ENCODE measurements at regions not wholly inside any gene's neighbourhood (a gene's known extent, or its start where the extent isn't known, plus 50 kb on each side); places are given as distances from the start of the nearest gene placed in this dataset.

DNA sequence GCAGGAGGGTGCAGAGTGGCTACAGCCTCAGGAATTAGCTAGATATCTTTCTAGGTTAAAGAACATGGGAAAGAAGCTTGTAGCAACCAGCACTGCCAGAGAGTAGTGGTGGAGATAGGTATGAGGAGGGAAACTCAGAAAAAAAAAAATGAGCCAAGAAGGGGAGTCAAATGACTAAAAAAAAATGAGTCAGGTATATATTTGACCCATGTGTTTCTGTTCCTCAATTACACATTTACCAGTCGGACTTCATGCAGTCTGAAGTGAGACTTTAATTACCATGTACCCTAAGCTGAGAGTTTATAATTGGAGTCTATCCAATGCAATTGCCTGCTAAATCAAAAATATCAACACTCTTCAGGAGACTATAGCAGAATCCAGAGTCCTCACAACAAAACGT is 964.6 kb downstream of the HACE1 start:
- dilution Hi-C loops (cut with MboI; ENCODE audit: extremely low pct_ligation_motif_present, low sequenced_read_pairs): no loop called here

More for the DNA sequence above, 964.6 kb downstream of the HACE1 start:
- ChIA-PET CTCF (interaction anchor here (0.7 kb wide), 1 partner anchor 13 kb away, joined by 3 read pairs; no protein-coding TSS in a partner anchor), POLR2A (no interaction called here)
- no peak overlapping the region for H3K27ac ChIP-seq (ENCODE audit: insufficient read depth, low read depth, low read length)
- H3K4me2 ChIP-seq (ENCODE audit: insufficient read depth, low read length): no peak overlapping the region
- H3K27me3 ChIP-seq (ENCODE audit: control insufficient read depth in 2 of 2, insufficient read depth in 2 of 2, low read length in 2 of 2): no peaks in the 10 kb centered on the region
- H2AFZ ChIP-seq (ENCODE audit: low read depth, low read length): no peak overlapping the region
- H3K9me3 ChIP-seq (replicated peaks; ENCODE audit: control insufficient read depth, insufficient read depth, low read length): no peaks in the 10 kb centered on the region
- no peaks in the 10 kb centered on the region for H3K79me2 ChIP-seq (ENCODE audit: control insufficient read depth, insufficient read depth, low read length)
- no peak overlapping the region for H3K9ac ChIP-seq (replicated peaks; ENCODE audit: extremely low read depth, insufficient read depth, low read length)
- no peak overlapping the region for H3K4me3 ChIP-seq (replicated peaks in 1 of 3; ENCODE audit: insufficient read depth in 1 of 3, low read depth in 1 of 3, low read length in 3 of 3)
- H3K36me3 ChIP-seq (ENCODE audit: control insufficient read depth in 2 of 2, extremely low read depth in 1 of 2, insufficient read depth in 2 of 2, low read length in 2 of 2): no peaks in the 10 kb centered on the region
- no TSS peak for BruUV-seq (replicated peaks)
- DNase-seq (ENCODE audit: low read depth, low spot score) (no peak), FAIRE-seq (no peak)
- intact Hi-C loops (cut with micrococcal nuclease): no loop called here
- H3K9me1 ChIP-seq (replicated peaks; ENCODE audit: control insufficient read depth, extremely low read depth, insufficient read depth, low read length): no peaks in the 10 kb centered on the region
- TF ChIP-seq FOS (IDR thresholded peaks at IDR 0.05; ENCODE audit: borderline replicate concordance, insufficient read depth, low read length) (no peak), GATA2 (IDR thresholded peaks at IDR 0.05; ENCODE audit: insufficient read depth, insufficient read length, low read depth, low read length) (no peak), JUN (IDR thresholded peaks at IDR 0.05; ENCODE audit: borderline replicate concordance, insufficient read depth, insufficient read length, low read depth) (no peak), POLR2A (IDR thresholded peaks at IDR 0.05; ENCODE audit: low read depth, low read length) (no peak), EZH2 (IDR thresholded peaks at IDR 0.05; ENCODE audit: borderline replicate concordance, low read depth, low read length, severe bottlenecking) (no peak), POLR2AphosphoS5 (IDR thresholded peaks at IDR 0.05; ENCODE audit: insufficient read depth, low read depth, low read length) (no peak), MYC (IDR thresholded peaks at IDR 0.05; ENCODE audit: low read depth, low read length) (no peak)
- TF ChIP-seq, protein P1, sequence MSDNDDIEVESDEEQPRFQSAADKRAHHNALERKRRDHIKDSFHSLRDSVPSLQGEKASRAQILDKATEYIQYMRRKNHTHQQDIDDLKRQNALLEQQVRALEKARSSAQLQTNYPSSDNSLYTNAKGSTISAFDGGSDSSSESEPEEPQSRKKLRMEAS (IDR thresholded peaks at IDR 0.05; ENCODE audit: insufficient read depth, insufficient read length): no peak
- TF ChIP-seq, protein P2, sequence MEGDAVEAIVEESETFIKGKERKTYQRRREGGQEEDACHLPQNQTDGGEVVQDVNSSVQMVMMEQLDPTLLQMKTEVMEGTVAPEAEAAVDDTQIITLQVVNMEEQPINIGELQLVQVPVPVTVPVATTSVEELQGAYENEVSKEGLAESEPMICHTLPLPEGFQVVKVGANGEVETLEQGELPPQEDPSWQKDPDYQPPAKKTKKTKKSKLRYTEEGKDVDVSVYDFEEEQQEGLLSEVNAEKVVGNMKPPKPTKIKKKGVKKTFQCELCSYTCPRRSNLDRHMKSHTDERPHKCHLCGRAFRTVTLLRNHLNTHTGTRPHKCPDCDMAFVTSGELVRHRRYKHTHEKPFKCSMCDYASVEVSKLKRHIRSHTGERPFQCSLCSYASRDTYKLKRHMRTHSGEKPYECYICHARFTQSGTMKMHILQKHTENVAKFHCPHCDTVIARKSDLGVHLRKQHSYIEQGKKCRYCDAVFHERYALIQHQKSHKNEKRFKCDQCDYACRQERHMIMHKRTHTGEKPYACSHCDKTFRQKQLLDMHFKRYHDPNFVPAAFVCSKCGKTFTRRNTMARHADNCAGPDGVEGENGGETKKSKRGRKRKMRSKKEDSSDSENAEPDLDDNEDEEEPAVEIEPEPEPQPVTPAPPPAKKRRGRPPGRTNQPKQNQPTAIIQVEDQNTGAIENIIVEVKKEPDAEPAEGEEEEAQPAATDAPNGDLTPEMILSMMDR (IDR thresholded peaks at IDR 0.05; ENCODE audit: extremely low read depth in 1 of 2, insufficient read depth in 1 of 2, low read depth in 1 of 2, low read length in 2 of 2): no peak
- no peaks in the 10 kb centered on the region for H3K4me1 ChIP-seq (ENCODE audit: control insufficient read depth, extremely low read depth, insufficient read depth, low read length)
- H4K20me1 ChIP-seq (replicated peaks; ENCODE audit: control insufficient read depth, extremely low read depth, insufficient read depth, low read length): no peaks in the 10 kb centered on the region

Data from endothelial cell of umbilical vein (primary cell).